MV-4-11 (cell line): ENCODE measurements at regions not wholly inside any gene's neighbourhood (a gene's known extent, or its start where the extent isn't known, plus 50 kb on each side); places are given as distances from the start of the nearest gene placed in this dataset.

Experiments
- DNase-seq: peaks from one replicate; lab custom pipeline; 2025; lab: John Stamatoyannopoulos, UW

DNA sequence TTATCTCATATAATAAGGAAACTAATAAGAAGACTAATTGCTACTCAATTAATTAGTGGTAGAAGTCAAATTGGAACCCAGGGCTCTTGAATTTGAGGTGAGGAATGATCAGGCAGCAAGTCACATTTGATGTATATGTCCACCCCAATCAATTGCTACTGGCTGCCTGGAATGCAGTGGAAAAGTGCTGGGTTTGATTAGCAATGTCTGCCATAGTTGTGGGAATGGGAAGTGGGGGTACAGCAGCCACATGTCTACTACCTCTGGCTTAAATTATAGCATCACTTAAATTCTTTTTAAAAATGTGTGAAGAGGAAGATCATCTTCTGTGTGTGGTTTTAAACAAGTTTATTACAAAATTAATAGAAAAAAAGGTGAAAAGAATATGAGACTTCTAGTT, 50.8 kb upstream of the NAV2 start:
- DNase-seq, result no peak

DNA sequence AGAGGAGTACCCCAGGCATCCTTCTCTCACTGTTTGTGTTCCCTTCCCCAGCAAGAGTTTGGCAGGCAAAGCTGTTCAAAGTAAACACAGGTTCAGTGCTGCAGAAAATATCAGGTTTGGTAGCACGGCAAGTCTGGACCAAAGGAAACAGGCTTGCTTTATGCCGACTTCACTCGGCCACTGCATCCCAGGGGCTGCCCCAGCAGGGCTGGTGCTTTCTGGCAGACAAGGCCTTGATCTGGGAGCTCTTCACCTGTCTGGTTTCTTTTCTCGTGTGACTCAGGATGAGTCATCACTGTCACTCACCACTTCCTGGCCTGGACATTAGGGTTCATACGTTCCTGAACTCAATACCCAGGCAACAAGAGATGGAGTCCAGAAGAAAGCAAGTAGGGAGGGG, 52.6 kb upstream of the NAV2 start:
- DNase-seq, result no peak

DNA sequence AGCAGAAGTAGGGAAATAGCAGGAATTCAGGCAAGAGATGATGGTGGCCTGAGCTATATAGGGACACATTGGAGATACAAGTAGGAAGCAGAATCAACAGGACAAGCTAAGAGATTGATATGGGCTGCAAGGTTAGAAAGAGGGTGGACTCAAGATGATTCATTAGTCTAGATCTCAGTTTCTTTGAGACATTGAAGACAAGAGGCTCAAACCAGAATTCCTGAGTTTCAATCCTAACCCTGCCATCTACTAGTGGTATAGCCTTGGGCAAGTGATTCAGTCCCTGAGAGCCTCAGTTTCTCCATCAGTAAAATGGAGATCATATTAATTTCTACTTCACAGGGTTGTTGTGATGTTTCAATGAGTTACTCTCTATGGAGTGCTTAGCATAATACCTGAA, 53.1 kb upstream of the NAV2 start:
- DNase-seq, result no peak

DNA sequence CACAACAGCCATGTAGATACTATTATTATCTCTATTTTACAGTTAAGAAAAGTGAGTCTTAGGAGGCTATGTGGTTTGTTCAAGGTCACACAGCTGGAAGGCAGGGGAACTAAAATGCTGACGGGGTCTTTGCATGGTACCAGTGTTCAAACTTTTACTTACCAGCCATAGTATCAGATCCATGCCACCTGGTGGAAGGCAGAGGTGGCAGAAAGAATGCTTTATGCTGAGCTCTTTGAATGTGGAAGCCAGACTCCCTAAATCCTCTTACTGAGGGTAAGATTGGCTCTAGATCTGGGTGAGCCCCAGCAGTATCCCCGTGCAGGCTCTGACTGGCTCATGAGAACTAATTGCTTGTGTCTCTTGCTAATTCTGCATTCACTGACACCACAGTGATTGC, 54.3 kb upstream of the NAV2 start:
- DNase-seq, result no peak

DNA sequence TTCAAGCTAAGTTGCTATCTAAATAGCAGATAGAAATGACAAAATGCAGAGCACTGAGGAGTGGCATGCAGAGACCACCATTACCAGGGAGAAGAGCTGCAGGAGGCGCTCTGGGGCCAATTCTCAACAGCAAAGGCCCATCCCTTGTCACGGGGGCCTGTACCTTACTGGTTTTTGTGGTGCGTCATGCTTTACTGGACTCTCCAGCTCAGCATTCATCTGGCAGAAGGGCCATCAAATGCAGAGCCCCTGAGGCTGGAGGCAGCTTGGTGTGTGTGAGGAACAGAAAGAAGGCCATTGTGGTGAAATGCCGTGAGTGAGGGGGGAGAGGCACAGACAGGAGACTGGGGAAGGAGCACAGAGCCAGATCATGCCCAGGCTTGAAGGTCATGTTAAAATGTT, 56.5 kb upstream of the NAV2 start:
- peak; percentile 37 for DNase-seq

DNA sequence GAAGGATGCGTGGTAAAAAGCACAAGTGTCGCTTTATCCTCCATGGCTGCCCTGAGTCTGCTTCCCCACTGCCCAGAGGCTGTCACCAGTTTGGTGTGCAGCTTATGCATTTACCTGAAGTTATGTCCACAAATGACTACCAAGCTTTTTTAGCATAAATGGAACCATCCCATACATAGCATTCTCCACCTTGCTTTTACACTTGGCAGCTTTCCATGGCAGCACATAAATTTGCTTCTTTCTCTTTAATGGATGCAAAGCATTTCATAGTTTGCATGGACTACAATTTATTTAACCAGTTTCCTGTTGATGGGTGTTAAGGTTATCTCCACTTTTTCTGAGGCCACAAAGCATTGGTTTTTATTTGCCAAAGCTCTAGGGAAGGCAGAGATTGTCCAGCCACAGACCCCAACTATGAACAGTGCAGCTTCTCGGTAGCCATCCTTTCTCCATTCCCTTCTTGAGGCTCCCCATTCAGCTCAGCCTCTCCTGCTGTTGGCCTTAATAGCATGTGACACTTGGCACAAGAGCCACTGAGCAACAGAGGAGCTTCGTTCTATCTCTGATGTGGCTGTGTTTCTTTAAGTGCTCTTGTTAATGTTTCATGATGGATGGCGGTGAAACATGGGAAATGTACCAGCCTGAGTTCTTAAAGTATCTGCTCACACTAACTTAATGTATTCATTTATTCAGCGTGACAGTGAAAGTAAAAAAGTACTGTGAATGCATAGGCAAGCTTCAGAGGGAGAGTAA, 59.8 kb upstream of the NAV2 start:
- DNase-seq, result no peak

DNA sequence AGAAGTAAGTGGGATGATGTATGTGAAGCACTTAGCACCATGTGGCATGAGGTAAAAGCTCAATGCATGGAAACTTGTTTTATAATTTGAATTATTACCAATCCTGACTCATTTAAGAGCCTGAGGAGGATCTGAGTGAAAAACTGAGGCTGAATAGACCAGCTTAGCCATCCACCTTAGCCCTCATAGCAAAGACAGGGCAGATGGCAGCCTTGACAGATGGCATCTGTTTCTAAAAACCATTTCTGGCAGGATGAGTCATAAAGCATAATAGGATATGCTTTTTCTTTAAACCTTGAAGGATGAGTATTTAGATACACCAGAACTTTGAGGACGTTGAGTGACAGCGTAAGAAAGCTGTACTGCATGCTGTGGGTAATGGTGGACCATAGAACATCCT, 61.0 kb upstream of the NAV2 start:
- DNase-seq, result no peak

DNA sequence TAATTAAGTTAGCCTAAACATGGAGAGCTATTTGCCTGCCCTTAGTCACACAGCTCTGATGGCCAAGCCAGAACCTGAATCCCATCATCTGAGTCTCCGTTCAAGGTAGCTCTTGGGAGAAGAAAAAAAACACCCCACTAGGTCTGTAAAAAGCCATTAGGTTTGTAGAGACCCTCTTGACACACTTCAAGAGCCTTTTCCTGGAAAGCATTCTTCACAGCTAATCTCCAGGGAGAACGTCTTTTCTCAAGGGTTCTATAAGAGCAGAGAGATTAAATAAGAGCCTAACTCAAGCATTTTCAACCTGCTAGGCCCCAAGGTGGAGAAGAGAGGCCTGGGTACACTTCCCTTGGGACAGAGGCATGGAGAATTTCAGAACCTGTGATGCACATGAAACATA, 61.6 kb upstream of the NAV2 start:
- no peak for DNase-seq

DNA sequence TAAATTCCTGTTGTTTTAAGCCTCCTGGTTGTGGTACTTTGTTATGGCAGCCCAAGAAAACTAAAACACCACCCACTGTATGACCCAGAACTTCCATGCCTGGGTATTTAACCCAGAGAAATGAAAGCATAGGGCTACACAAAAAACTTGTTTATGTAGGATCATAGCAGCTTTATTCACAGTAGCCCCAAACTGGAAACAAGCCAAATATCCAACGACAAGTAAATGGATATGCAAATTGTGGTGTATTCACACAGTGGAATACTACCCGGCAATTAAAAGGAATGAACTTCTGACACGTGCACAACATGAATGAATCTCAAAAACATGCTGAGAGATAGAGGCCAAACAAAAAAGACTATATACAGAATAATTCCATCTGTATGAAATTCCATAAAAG, 62.2 kb upstream of the NAV2 start:
- DNase-seq, result no peak

DNA sequence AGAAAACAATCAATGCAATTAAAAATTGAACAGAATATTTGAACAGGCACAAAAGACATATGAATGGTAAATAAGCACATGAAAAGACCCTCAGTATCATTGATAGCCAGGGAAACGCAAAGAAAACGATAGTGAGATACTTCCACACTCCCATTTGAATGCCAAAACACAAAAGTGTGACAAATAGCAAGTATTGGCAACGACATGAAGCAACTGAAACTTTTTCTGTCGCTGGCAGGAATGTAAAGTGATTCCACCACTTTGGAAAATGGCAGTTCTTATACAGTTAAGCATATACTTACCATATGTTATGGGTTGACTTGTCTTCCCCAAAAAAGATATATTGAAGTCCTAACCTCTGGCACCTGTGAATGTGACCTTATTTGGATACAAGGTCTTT, 62.9 kb upstream of the NAV2 start:
- DNase-seq, result no peak

DNA sequence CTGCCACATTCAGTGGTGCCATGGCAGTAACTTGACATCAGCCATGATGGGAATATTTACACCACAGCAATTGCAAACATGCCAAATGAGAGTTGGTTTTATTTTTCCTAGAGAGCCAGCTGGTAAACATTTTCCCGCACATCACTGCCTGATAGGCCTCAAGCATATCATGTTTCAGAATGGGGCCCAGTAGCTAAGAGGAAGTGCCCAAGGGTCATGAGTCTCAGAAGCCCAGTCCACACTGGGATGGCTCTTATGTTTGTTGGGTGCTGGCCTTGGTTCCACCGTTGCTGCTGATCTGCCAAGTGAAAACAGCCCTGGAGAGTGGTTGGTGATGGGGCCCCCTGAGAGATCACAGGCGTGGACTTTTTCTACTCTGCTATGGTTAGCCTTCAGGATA, 64.3 kb upstream of the NAV2 start:
- peak; percentile 27 for DNase-seq

DNA sequence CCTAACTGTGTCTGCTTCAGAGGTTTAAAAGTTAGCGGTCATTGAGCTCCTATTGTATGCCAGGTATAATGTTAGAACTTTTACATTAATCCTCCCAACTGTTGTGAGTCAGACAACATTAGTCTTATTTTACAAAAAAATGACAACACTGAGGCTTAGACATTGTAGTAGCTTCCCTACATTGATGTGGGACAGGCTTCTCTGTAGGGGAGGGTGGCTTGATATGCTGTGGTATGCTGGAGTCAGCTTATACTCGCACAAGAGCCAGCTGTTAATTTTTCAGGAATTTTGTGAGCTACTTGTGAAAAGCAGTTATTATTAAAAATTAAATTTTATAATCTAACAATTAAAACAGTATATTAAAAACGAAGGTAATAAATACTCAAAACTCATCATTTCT, 64.8 kb upstream of the NAV2 start:
- DNase-seq, result no peak

DNA sequence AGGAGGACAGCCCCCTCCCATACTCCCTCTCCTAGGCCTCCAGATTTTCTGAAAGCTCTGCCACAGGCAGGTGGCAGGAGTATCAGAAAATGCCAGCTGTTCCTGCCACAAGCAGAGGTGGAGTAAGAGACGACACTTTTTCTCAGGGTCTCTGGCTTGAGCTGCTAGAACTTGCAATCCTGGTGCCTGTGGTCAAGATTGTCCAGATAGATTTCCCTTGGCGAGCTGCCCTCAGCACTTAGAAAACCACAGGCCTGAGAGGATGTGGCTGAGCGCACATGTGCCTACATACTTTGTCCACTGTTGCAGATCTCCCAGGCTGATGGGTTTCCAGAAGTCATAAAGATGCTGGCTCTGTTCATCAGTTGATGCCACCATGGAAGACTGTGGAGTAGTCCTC, 65.7 kb upstream of the NAV2 start:
- peak; percentile 65 for DNase-seq

DNA sequence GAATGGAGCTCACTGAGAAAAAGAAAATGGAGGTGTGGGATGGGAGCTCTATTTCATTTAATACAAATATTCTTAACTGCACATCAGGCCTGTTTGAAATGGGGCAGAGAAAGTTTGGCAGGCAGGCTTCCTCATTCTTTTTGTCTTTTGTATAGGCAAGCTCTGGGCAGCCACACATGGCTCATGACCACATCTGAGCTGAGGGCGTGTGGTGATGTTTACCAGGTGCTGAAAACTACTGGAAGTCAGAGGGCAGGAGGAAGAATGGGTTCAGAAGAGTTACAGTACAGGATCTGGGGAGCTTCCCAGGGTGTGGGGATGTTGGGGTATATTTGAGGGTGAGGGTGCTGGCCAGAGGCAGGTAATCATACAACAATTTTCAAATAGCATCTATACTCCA, 66.3 kb upstream of the NAV2 start:
- no peak for DNase-seq

DNA sequence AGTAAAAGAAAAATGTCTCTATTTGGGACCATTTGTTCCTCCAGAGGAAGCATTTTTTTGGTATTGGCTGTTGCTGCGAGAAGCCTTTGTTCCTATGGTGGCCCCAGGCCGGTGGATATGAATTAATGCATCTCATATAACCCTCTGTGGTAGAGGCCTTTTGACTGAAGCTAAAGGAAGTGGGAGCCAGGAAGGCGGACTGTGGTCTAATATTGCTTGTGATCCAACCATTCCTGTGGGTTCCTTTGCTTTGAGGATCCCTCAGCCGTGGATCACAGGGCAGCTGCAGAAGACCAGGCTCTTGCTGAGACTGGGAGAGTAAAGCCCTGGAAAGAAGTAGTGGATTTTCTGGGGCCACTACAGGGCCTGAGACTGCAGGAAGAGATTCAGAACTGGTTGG, 68.3 kb upstream of the NAV2 start:
- no peak for DNase-seq

DNA sequence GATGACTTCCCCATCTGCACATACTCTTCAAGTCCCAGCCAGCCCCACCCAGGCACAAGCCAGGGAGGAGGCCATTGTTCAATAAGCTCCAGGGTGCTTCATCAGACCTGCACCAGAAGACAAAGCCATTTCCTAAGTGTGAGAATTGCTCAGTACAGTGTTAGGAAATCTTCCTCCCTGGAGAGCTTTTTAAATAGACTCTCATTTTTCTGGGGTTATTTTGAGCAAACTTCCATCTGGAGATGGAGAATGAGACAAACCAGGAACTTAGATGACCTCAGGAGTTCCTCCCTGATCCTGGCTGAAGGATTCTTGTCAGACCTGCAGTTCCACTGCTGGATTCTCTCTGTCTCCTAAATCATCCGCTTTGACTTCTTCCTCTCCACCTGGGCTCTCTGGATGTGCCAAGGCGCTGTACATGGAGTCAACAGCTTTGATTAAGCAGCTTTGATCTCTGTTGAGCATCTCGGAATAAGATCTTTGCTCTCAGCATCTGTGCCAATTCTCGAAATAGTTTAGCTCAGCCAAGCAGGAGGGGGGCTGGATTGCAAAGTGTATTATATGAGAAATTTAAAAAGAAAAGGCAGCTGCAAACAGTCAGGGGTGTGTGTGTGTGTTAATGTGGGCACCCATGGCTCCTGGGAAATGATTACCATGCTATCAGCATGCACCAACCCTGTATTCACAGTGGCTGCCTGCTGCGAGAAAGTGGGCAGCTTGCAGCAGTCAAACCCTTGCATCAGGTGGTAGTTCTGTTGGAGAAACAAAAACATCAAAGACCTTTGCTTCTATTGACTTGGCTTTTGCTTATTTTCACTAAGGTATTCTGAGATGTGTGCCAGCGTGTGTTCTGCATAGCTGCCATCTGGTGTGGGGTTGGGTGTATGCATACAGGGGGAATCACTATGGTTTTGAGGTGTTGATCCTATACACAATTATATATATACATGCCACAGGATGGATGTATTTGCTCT, 70.2 kb upstream of the NAV2 start:
- DNase-seq, result no peak

DNA sequence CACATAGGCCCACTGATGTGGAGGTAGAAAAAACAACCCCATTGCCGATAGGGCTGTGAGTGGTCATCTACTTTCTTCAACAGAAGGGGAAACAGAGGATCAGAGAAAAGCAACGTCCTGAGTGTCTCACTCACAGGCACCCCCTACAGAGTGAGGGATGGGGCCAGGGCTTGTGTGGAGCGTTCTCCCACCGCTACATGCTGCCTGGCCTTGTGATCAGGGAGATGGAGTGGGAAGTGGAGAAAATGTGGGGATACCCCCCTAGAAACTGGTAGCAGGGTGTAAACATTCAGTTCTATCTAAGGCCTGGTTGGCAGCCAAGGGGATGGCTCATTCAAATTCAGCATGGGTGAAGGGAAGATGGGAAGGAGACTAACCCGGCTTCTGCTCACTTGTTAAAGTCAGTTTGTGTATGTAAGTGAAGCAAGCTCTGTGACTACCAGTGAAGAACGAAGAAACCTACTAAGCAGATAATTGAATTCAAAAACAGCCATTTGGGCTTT, 73.0 kb upstream of the NAV2 start:
- DNase-seq, result no peak

DNA sequence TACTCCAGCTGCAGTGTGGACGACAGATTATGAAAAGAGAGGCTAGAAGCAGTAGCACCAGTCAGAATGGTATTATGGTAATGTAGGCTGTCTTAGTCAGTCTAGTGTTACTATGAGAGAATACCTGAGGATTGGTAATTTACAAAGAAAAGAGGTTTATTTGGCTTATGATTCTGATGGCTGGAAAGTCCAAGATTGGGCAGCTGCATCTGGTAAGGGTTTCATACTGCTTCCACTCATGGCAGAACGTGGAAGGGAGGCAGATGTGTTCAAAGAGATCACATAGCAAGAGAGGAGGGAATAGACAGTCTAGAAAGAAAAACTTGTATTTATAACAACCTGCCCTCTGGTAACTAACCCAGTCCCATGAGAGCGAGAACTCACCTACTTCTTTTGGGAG, 77.3 kb upstream of the NAV2 start:
- no peak for DNase-seq

DNA sequence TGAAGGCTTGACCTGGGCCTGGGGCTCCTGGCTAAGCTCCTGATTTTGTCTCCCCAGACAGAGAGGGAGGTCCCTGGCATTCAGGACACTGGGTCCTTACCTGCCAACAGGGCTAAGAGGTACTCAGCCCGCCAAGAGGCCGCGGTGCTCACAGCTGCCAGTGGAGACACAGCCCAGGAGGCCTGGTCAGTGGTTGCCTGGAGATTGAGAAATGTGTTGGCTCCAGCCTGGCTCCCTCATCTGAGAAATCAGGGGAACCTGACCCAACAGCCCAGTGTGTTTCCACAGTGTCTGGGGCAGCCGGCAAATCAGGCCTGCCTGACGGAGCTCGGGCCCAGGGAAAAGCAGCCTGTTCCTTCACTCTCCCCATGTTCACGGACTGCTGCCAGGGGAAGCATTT, 79.4 kb upstream of the NAV2 start:
- no peak for DNase-seq

DNA sequence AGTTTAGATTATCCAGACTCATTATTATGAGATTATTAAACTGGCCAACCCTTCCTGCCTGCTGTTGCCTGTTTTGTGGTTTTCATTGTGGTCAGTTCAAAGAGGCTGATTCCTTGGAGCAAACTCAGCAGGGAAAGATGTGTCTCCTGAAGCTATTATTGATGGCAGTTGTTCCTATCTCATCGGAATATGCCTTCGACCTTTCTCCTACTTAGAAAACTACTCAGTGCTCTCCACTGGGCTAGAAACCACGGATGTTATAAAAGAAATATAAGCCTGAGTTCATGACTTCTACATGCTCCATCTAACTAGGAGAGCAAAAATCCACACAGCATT, 80.2 kb upstream of the NAV2 start:
- no peak for DNase-seq

DNA sequence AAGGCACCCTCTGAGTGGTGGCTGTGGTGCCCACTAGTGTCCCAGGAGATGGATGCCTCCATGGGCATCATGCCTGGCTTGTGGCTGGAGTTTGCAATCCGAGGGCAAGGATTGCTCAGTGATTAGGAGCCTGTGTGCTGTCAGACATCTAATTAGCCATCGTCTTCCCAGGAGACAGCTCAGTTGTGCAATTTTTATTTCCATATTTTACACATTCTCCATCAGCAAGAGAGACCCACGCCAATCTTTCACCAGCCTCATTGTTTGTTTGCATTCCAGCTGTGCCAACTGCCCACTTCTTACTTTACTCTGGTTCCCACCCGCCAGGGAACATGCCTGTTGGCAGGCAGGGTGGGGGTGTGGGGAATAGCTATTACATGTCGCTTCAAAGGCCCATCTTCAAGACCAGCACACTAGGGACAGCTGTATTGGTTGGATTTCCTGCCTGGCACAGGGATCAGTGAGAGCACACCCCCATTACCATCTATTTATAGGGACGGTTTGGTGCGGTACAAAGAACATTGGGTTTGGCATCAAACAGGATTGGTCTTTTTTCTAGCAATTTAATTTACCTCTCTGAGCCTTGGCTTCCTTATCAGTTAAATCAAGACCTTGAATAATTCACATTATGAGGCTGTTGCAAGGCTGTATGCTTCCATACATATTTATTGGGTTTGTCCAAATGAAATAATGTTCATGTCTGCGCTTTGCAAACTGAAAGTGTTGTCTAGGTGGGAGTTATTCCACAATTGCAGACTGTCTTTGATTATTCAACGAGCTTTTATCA, 80.7 kb upstream of the NAV2 start:
- DNase-seq, result no peak

DNA sequence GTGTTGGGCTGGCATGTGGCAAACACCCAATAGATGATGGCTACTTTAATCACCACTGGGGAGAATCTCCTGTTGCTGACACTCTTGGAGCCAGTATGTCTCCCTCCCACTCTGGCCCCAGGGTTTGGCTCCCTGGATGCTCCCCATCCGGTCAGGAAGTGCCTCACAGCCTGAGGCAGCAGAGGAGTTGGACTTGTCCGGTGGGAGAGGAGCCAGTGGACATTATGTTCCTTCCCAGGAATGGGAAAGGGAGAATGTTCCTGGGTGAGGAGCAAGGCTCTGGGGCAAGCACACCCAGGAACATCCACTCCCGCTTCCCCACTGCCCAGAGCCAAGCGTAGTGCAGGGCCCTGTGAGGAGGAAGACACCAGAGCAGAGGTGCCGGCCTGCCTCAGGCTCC, 84.6 kb upstream of the NAV2 start:
- DNase-seq, result no peak

DNA sequence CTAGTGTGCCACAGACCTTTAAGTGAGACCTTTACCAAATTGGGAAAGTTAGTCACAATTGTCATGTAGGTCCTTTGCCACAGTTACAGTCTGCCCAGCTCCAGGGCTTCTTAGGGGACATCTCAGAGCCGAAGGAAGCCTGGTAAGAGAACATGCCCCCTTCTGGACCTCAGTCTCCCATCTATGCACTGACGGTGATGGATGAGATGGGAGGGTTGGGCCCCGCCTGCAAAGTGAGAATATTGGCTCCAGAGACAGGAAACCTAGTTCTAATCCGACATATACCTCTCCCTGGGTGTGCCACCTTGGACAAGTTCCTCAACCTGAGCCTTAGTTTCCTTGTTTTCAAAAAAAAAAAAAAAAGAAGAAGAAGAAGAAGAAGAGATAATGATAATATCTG, 85.1 kb upstream of the NAV2 start:
- no peak for DNase-seq
